ENCODE measurements at regions not wholly inside any gene's neighbourhood (a gene's known extent, or its start where the extent isn't known, plus 50 kb on each side); places are given as distances from the start of the nearest gene placed in this dataset.
"Not testable (repeated sequence)": the region's sequence is repeated elsewhere in the genome, so short reads cannot be mapped to it uniquely, and the experiment has no call there.

DNA sequence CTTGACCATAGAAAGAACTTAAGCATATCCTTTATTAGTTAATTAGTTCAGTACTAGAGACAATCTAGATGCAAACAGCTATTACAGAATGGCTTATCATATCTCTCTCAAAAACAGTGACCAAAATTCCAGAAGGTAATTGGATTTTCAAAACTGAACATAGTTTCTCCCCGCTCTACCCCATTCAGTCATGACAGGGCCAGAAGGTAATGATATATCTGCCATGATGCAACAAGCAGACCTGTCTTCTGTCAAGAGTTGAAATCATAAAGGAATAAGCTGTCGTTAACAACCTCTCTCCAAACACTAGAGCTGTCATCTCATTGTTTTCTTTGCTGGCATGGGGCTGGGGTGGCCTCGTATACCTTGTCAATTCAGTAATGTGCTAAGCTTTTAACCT, 200.5 kb upstream of the POU5F2 start:
- DNase-seq (ENCODE audit: low read depth in 4 of 4, low spot score in 2 of 4): no peak

GRCh38 chr5:93933269-93933668, 191.9 kb upstream of the POU5F2 start:
- not testable (repeated sequence) for DNase-seq (ENCODE audit: low read depth in 4 of 4, low spot score in 2 of 4)

DNA sequence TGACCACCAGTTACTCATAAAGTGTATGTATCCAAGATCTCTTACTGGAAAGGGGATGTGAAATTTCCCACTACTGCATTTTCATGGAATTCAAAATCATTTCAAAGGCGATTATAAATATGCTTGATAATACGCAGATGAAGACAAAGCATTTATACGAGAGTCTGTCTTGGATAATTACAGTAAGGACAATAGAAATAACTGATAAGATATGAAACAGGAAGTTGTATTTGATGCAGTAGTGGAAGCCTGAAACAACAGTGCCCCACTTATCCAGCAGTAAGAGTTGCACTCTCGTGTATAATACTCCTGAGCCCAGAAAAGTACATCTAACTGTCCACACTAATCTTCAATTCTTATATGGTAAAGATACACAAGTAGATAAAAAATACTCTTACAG, 188.7 kb upstream of the POU5F2 start:
- no peak for DNase-seq (ENCODE audit: low read depth in 4 of 4, low spot score in 2 of 4)

DNA sequence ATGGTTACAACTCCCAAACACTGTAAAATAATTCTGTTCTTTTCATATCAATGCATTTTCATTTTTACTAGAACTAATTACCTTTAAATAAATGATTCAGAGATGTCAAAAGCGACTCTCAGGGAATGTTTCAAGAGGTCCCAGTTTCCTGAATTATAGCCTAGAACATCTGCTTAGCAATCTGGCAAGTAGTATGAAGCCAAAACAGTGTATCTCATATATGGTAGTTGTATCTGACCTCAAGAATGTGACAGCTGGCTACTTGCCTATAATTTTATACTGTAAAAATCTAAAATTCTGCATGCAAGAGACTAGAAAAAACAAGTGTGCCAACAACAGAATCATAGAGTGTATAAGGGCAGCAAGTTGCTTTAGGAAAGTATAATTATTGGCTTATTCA, 187.7 kb upstream of the POU5F2 start:
- no peak for DNase-seq (ENCODE audit: low read depth in 4 of 4, low spot score in 2 of 4)

DNA sequence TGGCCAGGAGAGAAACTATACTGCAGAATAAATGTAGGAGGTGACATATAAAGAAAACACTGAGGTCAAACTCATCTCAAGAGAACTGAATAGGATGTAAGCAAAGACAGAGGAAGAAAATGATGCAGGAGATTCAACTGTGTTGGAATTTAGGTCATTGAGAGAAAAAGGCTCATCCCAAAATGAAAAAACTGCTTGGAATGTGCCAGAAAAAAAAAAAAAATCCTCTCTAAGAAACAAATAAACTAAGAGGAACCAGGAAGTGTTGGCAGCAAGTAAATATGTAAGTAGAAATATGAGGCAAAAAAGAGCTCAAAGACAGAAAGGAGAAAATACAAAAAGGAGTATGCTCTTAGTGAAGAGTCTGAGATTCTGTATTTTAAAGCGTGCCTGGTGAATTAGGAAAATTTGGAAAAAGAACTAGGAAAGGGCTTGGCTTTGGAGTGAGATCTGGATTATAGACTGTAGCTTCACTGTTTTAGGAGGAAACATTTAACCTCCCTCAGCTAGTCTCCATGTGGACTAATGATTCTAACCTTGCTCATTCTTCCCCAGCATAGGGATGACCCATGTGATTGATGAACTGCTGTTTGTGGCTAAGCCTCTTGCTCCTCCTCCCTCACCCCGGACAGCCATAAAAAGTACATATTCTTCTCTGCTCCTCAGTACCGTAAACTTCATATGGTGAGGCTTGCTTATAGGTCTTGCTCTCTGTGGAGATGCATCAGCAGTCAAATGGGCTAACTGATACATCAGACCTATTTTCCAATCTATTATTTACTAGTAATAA, 185.6 kb upstream of the POU5F2 start:
- no peak for DNase-seq (ENCODE audit: low read depth in 4 of 4, low spot score in 2 of 4)

DNA sequence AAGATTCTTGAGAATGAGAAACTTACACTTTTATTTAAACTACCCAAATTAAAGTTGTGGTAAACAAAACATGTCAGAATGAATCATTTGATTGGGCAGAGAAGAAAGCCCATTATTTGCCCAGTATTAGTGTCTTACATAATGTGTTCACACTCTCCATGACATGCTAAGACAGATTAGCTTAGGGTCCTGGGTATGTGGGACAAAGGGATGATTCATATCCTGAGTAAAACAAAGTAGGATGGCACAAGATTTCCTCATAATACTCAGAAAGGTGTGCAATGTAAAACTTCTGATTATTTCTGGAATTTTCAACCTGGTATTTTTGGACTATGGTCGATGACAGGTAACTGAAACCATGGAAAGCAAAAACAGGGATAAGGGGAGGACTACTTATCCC, 183.9 kb upstream of the POU5F2 start:
- no peak for DNase-seq (ENCODE audit: low read depth in 4 of 4, low spot score in 2 of 4)

DNA sequence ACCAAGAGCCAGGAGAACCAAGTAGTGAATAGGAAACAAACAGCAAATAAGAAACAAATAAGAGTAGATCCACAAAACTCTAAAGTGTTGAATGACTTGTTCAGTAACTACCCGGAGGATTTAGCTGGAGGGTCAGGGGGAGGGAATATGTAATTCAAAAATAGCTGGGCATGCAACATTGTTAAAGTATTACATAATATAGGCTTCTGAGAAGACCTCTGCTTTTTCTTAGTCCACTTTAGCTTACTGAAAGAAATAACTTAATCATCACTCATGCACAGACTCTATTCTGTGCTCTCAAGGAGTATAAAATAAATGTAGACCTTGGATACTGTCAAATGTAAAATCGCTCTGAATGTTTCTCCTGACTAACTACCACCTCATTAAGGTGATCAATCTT, 183.2 kb upstream of the POU5F2 start:
- no peak for DNase-seq (ENCODE audit: low read depth in 4 of 4, low spot score in 2 of 4)

GRCh38 chr5:93922551-93922950, 181.2 kb upstream of the POU5F2 start:
- no peak for DNase-seq (ENCODE audit: low read depth in 4 of 4, low spot score in 2 of 4)

- no peak for DNase-seq (ENCODE audit: low read depth in 4 of 4, low spot score in 2 of 4)
Observed at GRCh38 chr5:93921001-93921400, 179.6 kb upstream of the POU5F2 start.

DNA sequence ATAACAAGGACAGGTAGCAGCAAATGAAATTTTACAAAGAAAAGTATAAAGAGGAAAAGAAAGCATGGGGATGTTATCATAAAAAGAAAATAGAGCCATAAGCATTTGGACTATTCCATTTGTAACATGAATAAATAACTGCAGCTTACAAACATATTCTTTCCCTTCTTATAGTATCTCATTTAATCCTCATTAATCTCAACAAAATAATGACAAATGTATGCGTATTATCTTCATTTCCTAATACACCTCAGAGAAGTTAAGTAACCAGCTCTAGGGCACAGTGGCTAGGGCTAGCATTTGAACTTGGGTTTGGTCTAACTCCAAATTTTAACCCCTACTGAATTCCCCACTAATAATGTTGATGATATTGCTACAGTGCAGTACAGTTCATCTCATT, 175.5 kb upstream of the POU5F2 start:
- no peak for DNase-seq (ENCODE audit: low read depth in 4 of 4, low spot score in 2 of 4)

DNA sequence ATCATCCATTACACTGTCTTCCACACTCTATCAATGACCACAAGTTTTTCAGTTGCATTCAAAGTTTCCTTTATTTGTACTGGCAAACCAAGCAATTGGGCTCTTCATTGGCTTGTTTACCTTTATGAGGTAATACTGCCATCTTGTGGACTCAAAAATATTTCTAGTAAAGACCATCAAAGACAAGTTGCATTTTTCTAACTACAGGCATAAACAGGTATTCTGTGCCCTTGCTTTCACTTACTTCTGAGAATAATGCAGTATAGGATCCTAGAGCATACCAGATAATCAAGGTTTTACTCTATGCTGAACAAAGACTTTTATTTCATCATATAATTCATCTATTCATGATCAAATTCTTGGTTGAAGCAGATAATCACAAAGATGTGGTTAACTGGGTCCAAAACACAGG, 173.7 kb upstream of the POU5F2 start:
- peak in 1 of 4 donors; percentile 25 for DNase-seq (ENCODE audit: low read depth in 4 of 4, low spot score in 2 of 4)

DNA sequence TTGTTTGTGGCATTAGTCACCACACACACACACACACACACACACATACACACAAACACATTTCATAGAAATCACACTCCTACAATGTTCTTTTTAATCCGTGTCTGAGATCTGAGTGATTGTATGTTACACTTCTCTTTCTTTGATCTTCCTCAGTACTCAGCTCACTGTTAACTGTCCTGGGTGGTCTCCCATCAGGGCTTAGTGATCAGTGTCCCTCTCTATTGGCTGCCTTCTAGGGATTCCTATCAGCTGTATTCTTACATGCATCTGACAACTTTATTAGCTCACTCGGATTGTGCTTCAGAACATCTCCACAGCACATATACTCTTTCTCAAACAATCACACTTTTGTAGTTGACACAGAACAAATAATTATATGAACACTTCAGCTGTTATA, 170.2 kb upstream of the POU5F2 start:
- DNase-seq (ENCODE audit: low read depth in 4 of 4, low spot score in 2 of 4): no peak

GRCh38 chr5:93909356-93909755, 168.0 kb upstream of the POU5F2 start:
- no peak for DNase-seq (ENCODE audit: low read depth in 4 of 4, low spot score in 2 of 4)

DNA sequence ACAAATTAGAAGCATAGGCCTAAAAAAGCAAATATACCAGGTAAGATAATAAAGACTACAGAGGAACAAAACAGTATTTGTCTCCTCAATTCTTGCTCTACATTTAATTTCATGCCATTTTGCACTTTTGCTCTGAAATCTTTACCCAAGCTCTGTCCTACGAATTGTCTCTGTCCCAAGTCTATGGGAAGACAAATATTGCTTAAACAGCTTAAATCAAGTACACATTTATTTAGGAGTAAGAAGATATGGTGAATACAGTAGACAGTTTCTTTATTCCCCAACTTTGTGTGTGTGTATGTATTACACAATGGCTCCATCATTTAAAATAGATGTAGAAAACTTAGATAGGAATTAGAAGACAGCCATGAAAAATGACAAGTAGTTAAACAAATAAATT, 163.5 kb upstream of the POU5F2 start:
- DNase-seq (ENCODE audit: low read depth in 4 of 4, low spot score in 2 of 4): no peak

DNA sequence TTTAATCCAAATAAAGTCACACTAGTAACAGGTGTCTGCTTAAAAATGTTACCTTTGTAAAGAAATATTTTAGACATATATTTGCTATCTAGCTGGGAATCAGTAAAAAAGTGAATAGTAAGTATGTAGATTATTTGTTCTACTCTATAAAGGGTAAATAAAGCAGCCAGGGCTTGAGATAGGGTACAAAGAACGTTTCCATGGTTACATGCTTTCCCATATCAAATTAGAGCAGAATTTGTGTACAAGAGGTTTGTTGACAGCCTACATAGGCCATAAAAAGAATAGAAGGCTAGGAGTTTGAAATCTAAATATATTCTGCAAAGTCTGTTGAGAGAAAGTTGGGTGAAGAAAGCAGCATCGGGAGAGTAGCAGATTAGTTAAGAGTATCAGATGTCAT, 160.9 kb upstream of the POU5F2 start:
- no peak for DNase-seq (ENCODE audit: low read depth in 4 of 4, low spot score in 2 of 4)

GRCh38 chr5:93899026-93899600, 157.7 kb upstream of the POU5F2 start:
- DNase-seq (ENCODE audit: low read depth in 4 of 4, low spot score in 2 of 4): no peak

- no peak for DNase-seq (ENCODE audit: low read depth in 4 of 4, low spot score in 2 of 4)
Observed at GRCh38 chr5:93894601-93895354, 153.4 kb upstream of the POU5F2 start.

GRCh38 chr5:93893075-93893474, 151.7 kb upstream of the POU5F2 start:
- no peak for DNase-seq (ENCODE audit: low read depth in 4 of 4, low spot score in 2 of 4)

DNA sequence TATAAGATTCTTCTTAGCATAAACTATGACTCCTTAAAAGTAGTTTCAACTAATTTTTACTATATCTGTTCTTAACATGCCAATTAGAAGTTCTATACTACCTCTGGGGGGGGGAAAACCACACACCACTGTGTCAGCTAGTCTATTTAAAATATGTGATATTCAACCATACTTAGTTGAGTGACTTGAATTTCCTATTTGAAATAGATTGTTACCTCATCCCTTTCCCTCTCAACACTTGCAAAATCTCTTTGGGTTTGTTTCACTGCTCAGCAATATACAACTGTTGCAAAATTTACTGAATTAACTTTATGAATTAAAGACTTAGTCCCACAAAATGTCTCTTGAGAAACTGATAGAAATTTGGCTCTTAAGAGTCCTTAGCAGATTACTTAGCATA, 151.1 kb upstream of the POU5F2 start:
- DNase-seq (ENCODE audit: low read depth in 4 of 4, low spot score in 2 of 4): no peak

- no peak for DNase-seq (ENCODE audit: low read depth in 4 of 4, low spot score in 2 of 4)
Observed at GRCh38 chr5:93891491-93892480, 150.4 kb upstream of the POU5F2 start.

DNA sequence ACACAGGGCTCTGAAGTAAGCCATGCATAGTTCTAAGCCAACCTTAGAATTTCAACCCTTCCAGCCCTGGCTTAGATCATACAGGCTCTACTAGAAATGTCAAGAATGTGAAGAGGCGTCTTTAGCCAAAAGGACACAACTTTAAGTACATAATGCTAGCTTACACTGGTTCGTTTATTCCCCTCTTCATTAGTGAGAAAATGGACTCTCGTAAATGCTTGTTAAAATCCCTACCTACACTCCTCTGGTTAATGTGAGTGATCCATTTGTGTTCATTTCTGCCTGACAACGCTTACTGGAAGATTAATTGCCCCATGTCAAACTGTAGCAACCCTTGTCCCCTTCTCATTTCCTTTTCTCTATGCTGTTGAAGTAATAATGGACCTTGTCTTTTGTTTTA, 149.3 kb upstream of the POU5F2 start:
- no peak for DNase-seq (ENCODE audit: low read depth in 4 of 4, low spot score in 2 of 4)

Data from left renal cortex interstitium (tissue), 4 donors.